IMR-90 (cell line): ENCODE measurements at regions not wholly inside any gene's neighbourhood (a gene's known extent, or its start where the extent isn't known, plus 50 kb on each side); places are given as distances from the start of the nearest gene placed in this dataset.

Source experiments
- ATAC-seq: fragments of 200-7000 bp; cut with Tn5 transposase; 2 replicates; pipeline ENCODE4 v1.9.1; 2020; ENCODE audit warnings: low read depth, mild to moderate bottlenecking, moderate library complexity
- BruUV-seq: library from RNA; stranded (reverse); fragments of 400-500 nt; replicated peaks from 2 replicates; lab custom pipeline; 2021; lab: Mats Ljungman, UMichigan
- CTCF ChIA-PET: fragments of 300-600 bp; formaldehyde crosslinking; extraction: SDS; loops from one replicate; lab custom pipeline; 2021; ENCODE audit warnings: antibody characterized with exemption; lab: Yijun Ruan, JAX
- POLR2A ChIA-PET: fragments of 300-600 bp; sonication (Branson Sonifier 250); formaldehyde crosslinking; loops from one replicate; lab custom pipeline; 2022; ENCODE audit warnings: antibody characterized with exemption; ENCODE audit not compliant: unreplicated experiment; lab: Charles Lee
- DNase-seq: peaks from one replicate; pipeline ENCODE4 v3.0.0; 2013
- H2AFZ ChIP-seq: replicated peaks from 2 replicates; pipeline ENCODE3; 2013; ENCODE audit warnings: low read length, mild to moderate bottlenecking; ENCODE audit not compliant: poor library complexity
- H2AK5ac ChIP-seq: 2 replicates; pipeline ENCODE4 v1.6.1; 2013; ENCODE audit warnings: low read depth, low read length, inconsistent platforms
- H2AK9ac ChIP-seq: replicated peaks from 2 replicates; pipeline ENCODE3; 2013; ENCODE audit warnings: mild to moderate bottlenecking, low read depth, low read length, moderate library complexity; ENCODE audit not compliant: poor library complexity
- H2BK120ac ChIP-seq: 2 replicates; pipeline ENCODE4 v1.6.1; 2013; ENCODE audit warnings: low read depth, low read length, inconsistent platforms
- H2BK15ac ChIP-seq: 3 replicates; pipeline ENCODE4 v1.6.1; 2013; ENCODE audit warnings: low read depth, low read length, inconsistent platforms
- H2BK20ac ChIP-seq: 2 replicates; pipeline ENCODE4 v1.6.1; 2013; ENCODE audit warnings: low read depth, mild to moderate bottlenecking, inconsistent platforms, low read length, moderate library complexity
- H2BK5ac ChIP-seq: 2 replicates; pipeline ENCODE4 v1.6.1; 2013; ENCODE audit warnings: mild to moderate bottlenecking, low read depth, low read length, inconsistent platforms; ENCODE audit not compliant: poor library complexity, severe bottlenecking
- H3K14ac ChIP-seq: replicated peaks from 2 replicates; pipeline ENCODE4 v1.6.1; 2013; ENCODE audit warnings: low read depth, low read length, inconsistent platforms
- H3K18ac ChIP-seq: 2 replicates; pipeline ENCODE4 v1.6.1; 2013; ENCODE audit warnings: low read depth, low read length, control low read depth
- H3K23ac ChIP-seq: 2 replicates; pipeline ENCODE4 v1.6.1; 2013; ENCODE audit warnings: low read depth, low read length, inconsistent platforms
- H3K27ac ChIP-seq: 2 replicates; pipeline ENCODE4 v1.5.1; 2013; ENCODE audit warnings: mild to moderate bottlenecking, control low read depth, low read length; ENCODE audit not compliant: insufficient read depth
- H3K27me3 ChIP-seq: 2 replicates; pipeline ENCODE4 v1.6.1; 2013; ENCODE audit warnings: low read length; ENCODE audit not compliant: control insufficient read depth, insufficient read depth
- H3K36me3 ChIP-seq: 2 replicates; pipeline ENCODE4 v1.6.1; 2013; ENCODE audit warnings: low read length, mixed read lengths; ENCODE audit not compliant: control insufficient read depth, insufficient read depth
- H3K4ac ChIP-seq: 2 replicates; pipeline ENCODE4 v1.6.1; 2013; ENCODE audit warnings: low read depth, low read length, inconsistent platforms
- H3K4me1 ChIP-seq: 2 replicates; pipeline ENCODE4 v1.6.1; 2013; ENCODE audit warnings: low read length, mixed read lengths; ENCODE audit not compliant: control insufficient read depth, insufficient read depth
- H3K4me2 ChIP-seq: 2 replicates; pipeline ENCODE4 v1.6.1; 2013; ENCODE audit warnings: low read depth, mild to moderate bottlenecking, control low read depth, low read length, moderate library complexity
- H3K4me3 ChIP-seq: 2 replicates; pipeline ENCODE4 v1.5.1; 2013; ENCODE audit warnings: low read depth, mild to moderate bottlenecking, control low read depth, low read length, moderate library complexity; ENCODE audit not compliant: insufficient read depth
- H3K56ac ChIP-seq: 2 replicates; pipeline ENCODE4 v1.6.1; 2013; ENCODE audit warnings: low read length, inconsistent platforms; ENCODE audit not compliant: insufficient read depth; ENCODE audit errors: extremely low read depth
- H3K79me1 ChIP-seq, 2 experiments: 2 replicates each; pipeline ENCODE4 v1.6.1; 2013; ENCODE audit warnings: low read length in 2 of 2, inconsistent platforms in 1 of 2, low read depth in 1 of 2
- H3K9ac ChIP-seq: 2 replicates; pipeline ENCODE4 v1.6.1; 2013; ENCODE audit warnings: low read depth, low read length, control low read depth
- H3K9me1 ChIP-seq: 2 replicates; pipeline ENCODE4 v1.6.1; 2013; ENCODE audit warnings: low read length, inconsistent platforms; ENCODE audit not compliant: insufficient read depth
- H3K9me3 ChIP-seq: 2 replicates; pipeline ENCODE4 v1.6.1; 2013; ENCODE audit warnings: low read length; ENCODE audit not compliant: control insufficient read depth, insufficient read depth
- H4K20me1 ChIP-seq: 2 replicates; pipeline ENCODE4 v1.6.1; 2013; ENCODE audit warnings: low read length, inconsistent platforms; ENCODE audit not compliant: insufficient read depth
- H4K5ac ChIP-seq: 2 replicates; pipeline ENCODE4 v1.6.1; 2013; ENCODE audit warnings: mild to moderate bottlenecking, low read depth, low read length, control low read depth
- H4K8ac ChIP-seq, 2 experiments: 2 replicates each; pipeline ENCODE4 v1.6.1; 2013; ENCODE audit warnings: low read depth in 2 of 2, low read length in 2 of 2, control low read depth in 1 of 2, inconsistent platforms in 1 of 2
- H4K91ac ChIP-seq: 2 replicates; pipeline ENCODE4 v1.6.1; 2013; ENCODE audit warnings: low read depth, low read length, inconsistent platforms; ENCODE audit not compliant: insufficient read depth
- BHLHE40 ChIP-seq: fragments of 150-350 bp; IDR thresholded peaks from 2 replicates; pipeline ENCODE4 v1.6.1; 2016; ENCODE audit warnings: mild to moderate bottlenecking, low read depth, low read length
- CEBPB ChIP-seq: IDR thresholded peaks from 2 replicates; pipeline ENCODE4 v1.6.1; 2012; ENCODE audit warnings: low read depth, low read length, improper control_type of control experiment
- ELK1 ChIP-seq: fragments of 150-350 bp; IDR thresholded peaks from 2 replicates; pipeline ENCODE4 v1.6.1; 2016; ENCODE audit warnings: low read depth, mild to moderate bottlenecking, low read length, moderate library complexity, borderline replicate concordance
- FOS ChIP-seq: fragments of 150-350 bp; IDR thresholded peaks from 2 replicates; pipeline ENCODE4 v1.6.1; 2016; ENCODE audit warnings: low read depth, low read length
- MAFK ChIP-seq: IDR thresholded peaks from 2 replicates; pipeline ENCODE4 v1.6.1; 2012; ENCODE audit warnings: low read depth, low read length, improper control_type of control experiment
- MAZ ChIP-seq: IDR thresholded peaks from 2 replicates; pipeline ENCODE4 v1.6.1; 2012; ENCODE audit warnings: low read depth, mild to moderate bottlenecking, low read length, improper control_type of control experiment, moderate library complexity, borderline replicate concordance
- MXI1 ChIP-seq: IDR thresholded peaks from 2 replicates; pipeline ENCODE4 v1.6.1; 2012; ENCODE audit warnings: low read depth, mild to moderate bottlenecking, low read length, moderate library complexity, borderline replicate concordance
- POLR2A ChIP-seq: IDR thresholded peaks from 2 replicates; pipeline ENCODE4 v1.6.1; 2012; ENCODE audit warnings: mild to moderate bottlenecking, low read depth, low read length
- RCOR1 ChIP-seq: IDR thresholded peaks from 2 replicates; pipeline ENCODE4 v1.6.1; 2012; ENCODE audit warnings: mild to moderate bottlenecking, low read length, improper control_type of control experiment; ENCODE audit not compliant: insufficient replicate concordance
- RFX5 ChIP-seq: IDR thresholded peaks from 2 replicates; pipeline ENCODE4 v1.8.0; 2012; ENCODE audit warnings: low read depth, mild to moderate bottlenecking, low read length, moderate library complexity
- SMC3 ChIP-seq: fragments of 150-350 bp; IDR thresholded peaks from 2 replicates; pipeline ENCODE4 v1.6.1; 2016; ENCODE audit warnings: low read depth, mild to moderate bottlenecking, antibody characterized with exemption, low read length, moderate library complexity
- dilution Hi-C: fragments of 300-500 bp; cut with HindIII; formaldehyde crosslinking; loops from one replicate; pipeline ENCODE4 v1.14.3; 2018; ENCODE audit warnings: low sequenced_read_pairs; ENCODE audit not compliant: unreplicated experiment
- in situ Hi-C: fragments of 300-500 bp; cut with MboI; formaldehyde crosslinking; loops from 3 replicates; pipeline ENCODE4 v1.14.3; 2019; ENCODE audit warnings: low sequenced_read_pairs, inconsistent platforms, mixed read lengths
- intact Hi-C: fragments of 100-400 bp; cut with micrococcal nuclease; formaldehyde crosslinking; loops from 2 replicates; pipeline ENCODE4 v1.10.0; 2022

GRCh38 chr6:141576751-141577150, 556.0 kb upstream of the GJE1 start:
- Histone ChIP-seq H2BK120ac (no peak overlapping the region), H2BK15ac (no peak overlapping the region), H3K23ac (no peak overlapping the region), H3K9ac (no peak overlapping the region), H3K18ac (peak overlapping the region; percentile 78; the same call in 1 of the 2 replicates), H4K8ac (no peak overlapping the region), H3K36me3 (no peaks in the 10 kb centered on the region), H3K27ac (no peak overlapping the region), H3K9me3 (no peaks in the 10 kb centered on the region), H3K4ac (no peak overlapping the region), H2AFZ (no peak overlapping the region), H2BK5ac (peak overlapping the region; percentile 39), H4K5ac (no peak overlapping the region), H2AK5ac (no peak overlapping the region), H3K56ac (no peak overlapping the region), H3K79me1 (no peaks in the 10 kb centered on the region), H4K91ac (no peak overlapping the region; the same call in 1 of the 2 replicates), H3K14ac (no peak overlapping the region), H2AK9ac (no peak overlapping the region), H3K4me1 (peaks cover 3% of the 10 kb centered on the region; the same call in 1 of the 2 replicates), H3K4me3 (no peak overlapping the region), H3K9me1 (no peaks in the 10 kb centered on the region), H2BK20ac (no peak overlapping the region), H3K27me3 (no peaks in the 10 kb centered on the region), H3K4me2 (no peak overlapping the region), H4K20me1 (no peaks in the 10 kb centered on the region)
- in situ Hi-C loops (no loop called here), intact Hi-C loops (no loop called here), dilution Hi-C loops (no loop called here)
- TF ChIP-seq CEBPB (no peak), ELK1 (no peak), MAFK (no peak), BHLHE40 (no peak), MAZ (no peak), FOS (no peak), RFX5 (no peak), RCOR1 (no peak), SMC3 (no peak), MXI1 (no peak), POLR2A (no peak)
- DNase-seq (no peak), ATAC-seq (no peak)
- ChIA-PET POLR2A (no interaction called here), CTCF (interaction anchor here (0.6 kb wide), 1 partner anchor 16 kb away, joined by 8 read pairs; no protein-coding TSS in a partner anchor)
- no TSS peak for BruUV-seq
